Activated B cell treated with CpG ODN at 0.5 μM for 24 hours (primary cell): ENCODE measurements at regions not wholly inside any gene's neighbourhood (a gene's known extent, or its start where the extent isn't known, plus 50 kb on each side); places are given as distances from the start of the nearest gene placed in this dataset.

ENCODE experiments used
- ATAC-seq: fragments of 200-7000 bp; cut with Tn5 transposase; one replicate; pipeline ENCODE4 v1.10.0; 2021; ENCODE audit warnings: low read depth, mild to moderate bottlenecking, moderate library complexity
- CTCF ChIA-PET: fragments of 350-600 bp; sonication (Branson Sonifier 250); formaldehyde crosslinking; loops from one replicate; lab custom pipeline; 2021; ENCODE audit warnings: antibody characterized with exemption; lab: Charles Lee
- POLR2A ChIA-PET: fragments of 350-600 bp; sonication (Branson Sonifier 250); formaldehyde crosslinking; loops from one replicate; lab custom pipeline; 2021; ENCODE audit warnings: antibody characterized with exemption; lab: Charles Lee
- DNase-seq: peaks from one replicate; pipeline ENCODE4 v3.0.0; 2022
- H3K27ac Mint-ChIP-seq: one replicate; pipeline ENCODE4 v1.8.0; 2020; ENCODE audit warnings: mixed read lengths
- H3K27me3 Mint-ChIP-seq: one replicate; pipeline ENCODE4 v1.8.0; 2021; ENCODE audit warnings: mixed read lengths
- H3K36me3 Mint-ChIP-seq: one replicate; pipeline ENCODE4 v1.8.0; 2021; ENCODE audit warnings: low read depth, mixed read lengths
- H3K4me1 Mint-ChIP-seq: one replicate; pipeline ENCODE4 v1.8.0; 2021; ENCODE audit warnings: mixed read lengths
- H3K4me3 Mint-ChIP-seq: one replicate; pipeline ENCODE4 v1.8.0; 2020; ENCODE audit warnings: mild to moderate bottlenecking, mixed read lengths
- H3K9me3 Mint-ChIP-seq: one replicate; pipeline ENCODE4 v1.8.0; 2020; ENCODE audit warnings: mixed read lengths
- CTCF ChIP-seq: fragments of 200-600 bp; IDR thresholded peaks from one replicate; pipeline ENCODE4 v1.8.0; 2022; ENCODE audit warnings: antibody characterized with exemption, mild to moderate bottlenecking
- intact Hi-C: fragments of 100-400 bp; cut with micrococcal nuclease; formaldehyde crosslinking; loops from one replicate; pipeline ENCODE4 v1.15.1; 2024

DNA sequence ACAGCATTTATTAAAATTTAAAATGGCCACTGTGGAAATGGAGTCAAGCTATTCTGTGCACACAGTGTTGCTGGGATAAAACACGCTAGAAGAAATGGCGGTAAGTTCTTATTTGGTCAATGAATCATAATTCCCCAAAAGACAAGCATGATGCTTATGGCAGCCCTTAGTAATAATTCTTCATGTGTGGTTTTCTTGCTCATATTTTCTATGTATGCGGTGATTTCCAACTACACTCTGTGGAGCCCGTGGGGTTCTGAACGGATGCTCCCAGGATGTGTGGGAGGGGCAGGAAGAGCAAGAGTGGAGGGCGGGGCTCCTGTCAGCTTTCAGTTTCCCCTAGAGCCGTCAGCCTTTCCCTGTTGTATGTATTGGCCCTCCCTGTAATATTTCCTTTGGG lies 91.7 kb upstream of the RMDN2 start:
- POLR2A ChIA-PET = interaction anchor here (2.7 to 2.8 kb wide), 2 partner anchors 418 to 437 kb away, joined by 14 to 17 read pairs; no protein-coding TSS in a partner anchor
- Mint-ChIP-seq H3K4me3 (no peak overlapping the region), H3K27me3 (peaks cover 2% of the 10 kb centered on the region), H3K27ac (no peak overlapping the region), H3K9me3 (no peaks in the 10 kb centered on the region), H3K36me3 (no peaks in the 10 kb centered on the region), H3K4me1 (peaks cover 1% of the 10 kb centered on the region)
- DNase-seq (no peak), ATAC-seq (no peak)
- TF ChIP-seq CTCF = no peak
- intact Hi-C loops = loop anchor here (2.0 kb wide), 1 partner anchor 161 kb away; no protein-coding TSS in a partner anchor
- CTCF ChIA-PET = interaction anchor here (0.5 to 11.1 kb wide), 26 partner anchors 10 to 665 kb away, joined by 3 to 289 read pairs (median 6); partner anchors contain the start of gene CDC42EP3

GRCh38 chr2:37836270-37836669 lies 88.8 kb upstream of the RMDN2 start:
- ChIA-PET POLR2A (interaction anchor here (0.6 kb wide), 2 partner anchors 422 to 440 kb away, joined by 3 to 11 read pairs; no protein-coding TSS in a partner anchor), CTCF (interaction anchor here (0.8 to 11.1 kb wide), 3 partner anchors 70 to 438 kb away, joined by 3 to 289 read pairs (median 156); no protein-coding TSS in a partner anchor)
- H3K4me1 Mint-ChIP-seq = peaks cover 1% of the 10 kb centered on the region
- no peaks in the 10 kb centered on the region for H3K9me3 Mint-ChIP-seq
- ATAC-seq (no peak), DNase-seq (no peak)
- no peak for TF ChIP-seq CTCF
- H3K27ac Mint-ChIP-seq = no peak overlapping the region
- H3K36me3 Mint-ChIP-seq = no peaks in the 10 kb centered on the region
- H3K4me3 Mint-ChIP-seq = no peak overlapping the region
- peaks cover 2% of the 10 kb centered on the region for H3K27me3 Mint-ChIP-seq
- intact Hi-C loops = no loop called here

DNA sequence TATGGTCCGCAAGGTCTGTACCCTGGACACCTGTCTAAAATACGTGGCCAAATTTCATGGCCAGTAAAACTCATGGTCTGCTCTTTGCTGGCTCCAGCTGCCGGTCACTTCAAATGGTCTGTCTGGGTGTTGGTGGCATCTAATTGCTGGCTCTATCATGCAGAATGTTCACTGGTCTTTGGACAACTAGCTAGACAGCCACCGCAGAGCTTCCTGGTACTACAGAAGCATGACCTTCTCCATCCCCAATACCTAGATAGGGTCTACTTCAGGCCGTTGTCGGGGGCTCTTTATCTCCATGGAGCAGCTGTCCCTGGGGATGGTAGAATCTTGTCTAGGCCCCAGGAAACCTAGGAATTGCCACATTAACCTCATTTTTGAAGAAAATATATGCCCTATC lies 88.4 kb upstream of the RMDN2 start:
- Mint-ChIP-seq H3K4me3 (no peak overlapping the region), H3K36me3 (no peaks in the 10 kb centered on the region), H3K9me3 (no peaks in the 10 kb centered on the region), H3K27me3 (peaks cover 5% of the 10 kb centered on the region), H3K4me1 (peaks cover 1% of the 10 kb centered on the region), H3K27ac (no peak overlapping the region)
- DNase-seq (no peak), ATAC-seq (no peak)
- intact Hi-C loops = no loop called here
- POLR2A ChIA-PET = interaction anchor here (0.6 kb wide), 1 partner anchor 440 kb away, joined by 3 read pairs; no protein-coding TSS in a partner anchor
- no peak for TF ChIP-seq CTCF
- CTCF ChIA-PET = interaction anchor here (0.8 to 11.1 kb wide), 4 partner anchors 70 to 441 kb away, joined by 3 to 289 read pairs (median 81); no protein-coding TSS in a partner anchor

DNA sequence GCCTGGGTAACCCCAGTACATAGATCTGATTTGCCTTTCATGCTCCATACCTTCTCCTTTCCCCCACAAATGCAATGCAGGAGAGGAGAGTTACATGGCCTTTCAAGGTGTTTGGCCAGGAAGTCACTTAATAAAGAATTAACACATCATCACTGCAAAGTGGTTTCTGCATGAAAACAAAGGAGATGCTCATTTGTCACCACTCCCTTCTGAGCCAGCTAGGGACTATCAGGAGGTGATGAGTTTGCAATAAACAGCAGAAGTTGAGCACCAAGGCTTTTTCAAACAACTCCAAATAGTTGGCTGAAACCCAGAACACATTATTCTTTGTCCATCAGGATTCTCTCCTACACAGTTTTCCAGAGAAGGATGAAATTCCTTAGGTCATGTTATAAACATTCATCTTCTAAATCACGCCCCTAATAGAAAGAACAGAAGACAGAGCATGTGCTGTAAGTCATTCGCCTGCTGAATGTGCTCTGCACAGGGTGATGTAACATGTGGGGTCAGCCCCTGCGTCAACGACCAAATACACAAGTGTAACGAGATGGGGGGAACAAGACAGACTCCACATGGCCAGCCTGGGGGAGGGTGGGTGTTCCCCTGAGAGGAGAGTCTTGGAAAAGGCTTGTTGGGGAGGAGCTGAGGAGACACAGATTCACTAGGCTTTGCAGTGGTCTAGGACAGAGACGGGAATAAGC lies 87.3 kb upstream of the RMDN2 start:
- no peak for TF ChIP-seq CTCF
- peaks cover 7% of the 10 kb centered on the region for H3K27me3 Mint-ChIP-seq
- H3K4me3 Mint-ChIP-seq = no peak overlapping the region
- intact Hi-C loops = no loop called here
- no peaks in the 10 kb centered on the region for H3K9me3 Mint-ChIP-seq
- ChIA-PET POLR2A (no interaction called here), CTCF (interaction anchor here (1.2 to 11.1 kb wide), 3 partner anchors 39 to 442 kb away, joined by 5 to 289 read pairs (median 6); no protein-coding TSS in a partner anchor)
- DNase-seq (no peak), ATAC-seq (no peak)
- H3K4me1 Mint-ChIP-seq = no peaks in the 10 kb centered on the region
- no peaks in the 10 kb centered on the region for H3K36me3 Mint-ChIP-seq
- no peak overlapping the region for H3K27ac Mint-ChIP-seq

DNA sequence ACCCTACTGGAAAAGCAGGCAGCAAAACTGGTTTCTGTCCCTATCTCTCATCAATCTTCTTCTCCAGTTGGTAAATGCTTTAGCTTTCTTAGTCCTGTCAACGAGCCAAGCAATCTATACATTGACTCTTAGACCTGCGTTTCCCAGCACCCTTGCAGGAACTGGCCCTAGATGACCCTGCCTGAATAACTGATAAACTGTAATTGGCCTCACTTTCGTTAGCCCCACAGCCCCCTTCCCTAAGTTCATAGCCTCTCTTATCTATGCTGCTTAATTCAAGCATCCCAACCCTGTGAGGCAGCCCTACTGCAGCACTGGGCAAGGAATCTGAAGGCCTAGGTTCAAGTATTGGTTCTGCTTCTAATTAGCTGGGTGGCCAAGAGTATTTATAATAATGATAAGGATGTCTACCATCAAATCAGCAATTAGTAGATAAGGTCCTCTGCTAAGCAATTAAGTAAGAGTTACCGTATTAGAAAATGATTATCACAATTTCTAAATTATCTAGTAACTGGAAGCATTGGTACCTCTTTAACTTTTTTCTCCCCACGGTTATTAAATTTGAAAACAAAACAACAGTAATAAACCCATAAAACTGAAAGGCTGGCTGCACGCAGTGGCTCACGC lies 86.4 kb upstream of the RMDN2 start:
- H3K27me3 Mint-ChIP-seq = peaks cover 7% of the 10 kb centered on the region
- POLR2A ChIA-PET = no interaction called here
- no peak for DNase-seq
- TF ChIP-seq CTCF = no peak
- CTCF ChIA-PET = interaction anchor here (1.2 to 11.1 kb wide), 2 partner anchors 38 to 423 kb away, joined by 5 to 289 read pairs; no protein-coding TSS in a partner anchor
- no peak overlapping the region for H3K27ac Mint-ChIP-seq
- H3K36me3 Mint-ChIP-seq = no peaks in the 10 kb centered on the region
- H3K4me3 Mint-ChIP-seq = no peak overlapping the region
- no peaks in the 10 kb centered on the region for H3K4me1 Mint-ChIP-seq
- intact Hi-C loops = no loop called here
- ATAC-seq = no peak
- no peaks in the 10 kb centered on the region for H3K9me3 Mint-ChIP-seq
